WERI-Rb-1 (cell line): ENCODE measurements at regions not wholly inside any gene's neighbourhood (a gene's known extent, or its start where the extent isn't known, plus 50 kb on each side); places are given as distances from the start of the nearest gene placed in this dataset.
"Not testable (repeated sequence)": the region's sequence is repeated elsewhere in the genome, so short reads cannot be mapped to it uniquely, and the experiment has no call there.

ENCODE experiments used
- DNase-seq: peaks from one replicate; pipeline ENCODE4 v3.0.0-alpha.2; 2020
- H3K27ac ChIP-seq: fragments of 250-450 bp; sonication (Bioruptor Pico); 2 replicates; pipeline ENCODE4 v1.5.1; 2020; ENCODE audit warnings: mild to moderate bottlenecking, moderate library complexity
- H3K27me3 ChIP-seq: fragments of 250-450 bp; sonication (Bioruptor Pico); 2 replicates; pipeline ENCODE4 v1.5.1; 2021; ENCODE audit warnings: mild to moderate bottlenecking, low read depth, moderate library complexity; ENCODE audit not compliant: insufficient read depth, severe bottlenecking
- H3K36me3 ChIP-seq: fragments of 250-450 bp; sonication (Bioruptor Pico); 2 replicates; pipeline ENCODE4 v1.5.1; 2020; ENCODE audit warnings: mild to moderate bottlenecking, moderate library complexity
- H3K4me3 ChIP-seq: 2 replicates; pipeline ENCODE4 v1.5.1; 2011; ENCODE audit warnings: low read depth, mild to moderate bottlenecking, control low read depth, low read length
- H3K9me3 ChIP-seq: fragments of 250-450 bp; sonication (Bioruptor Pico); 2 replicates; pipeline ENCODE4 v1.5.1; 2021; ENCODE audit warnings: mild to moderate bottlenecking, moderate library complexity; ENCODE audit not compliant: severe bottlenecking
- CTCF ChIP-seq: IDR thresholded peaks from 2 replicates; pipeline ENCODE4 v1.5.1; 2011; ENCODE audit warnings: low read depth, mild to moderate bottlenecking, control low read depth, inconsistent platforms, low read length

- peaks cover 18% of the 10 kb centered on the region for H3K27me3 ChIP-seq
- DNase-seq: no peak
- no peaks in the 10 kb centered on the region for H3K36me3 ChIP-seq
- no peak overlapping the region for H3K4me3 ChIP-seq
- no peak for TF ChIP-seq CTCF
- H3K9me3 ChIP-seq: peaks cover 4% of the 10 kb centered on the region
- no peak overlapping the region for H3K27ac ChIP-seq
Observed at GRCh38 chr12:7591531-7591930, 74.2 kb downstream of the APOBEC1 start.

GRCh38 chr12:7590085-7590484 lies 75.6 kb downstream of the APOBEC1 start:
- H3K36me3 ChIP-seq, H3K9me3 ChIP-seq, H3K4me3 ChIP-seq, H3K27ac ChIP-seq, DNase-seq: not testable (repeated sequence)
- peaks cover 18% of the 10 kb centered on the region for H3K27me3 ChIP-seq

- H3K36me3 ChIP-seq, H3K9me3 ChIP-seq, H3K4me3 ChIP-seq, H3K27ac ChIP-seq: not testable (repeated sequence)
- peak; percentile 64 for TF ChIP-seq CTCF
- peak; percentile 54 for DNase-seq
- H3K27me3 ChIP-seq: peaks cover 13% of the 10 kb centered on the region
Observed at GRCh38 chr12:7588742-7589329, 76.9 kb downstream of the APOBEC1 start.

- H3K27me3 ChIP-seq: peaks cover 17% of the 10 kb centered on the region
- H3K4me3 ChIP-seq, H3K27ac ChIP-seq, H3K36me3 ChIP-seq, H3K9me3 ChIP-seq, DNase-seq: not testable (repeated sequence)
Observed at GRCh38 chr12:7584137-7584536, 80.6 kb upstream of the CD163 start.

- H3K4me3 ChIP-seq: no peak overlapping the region
Observed at GRCh38 chr12:7583471-7583870, 79.9 kb upstream of the CD163 start.

DNA sequence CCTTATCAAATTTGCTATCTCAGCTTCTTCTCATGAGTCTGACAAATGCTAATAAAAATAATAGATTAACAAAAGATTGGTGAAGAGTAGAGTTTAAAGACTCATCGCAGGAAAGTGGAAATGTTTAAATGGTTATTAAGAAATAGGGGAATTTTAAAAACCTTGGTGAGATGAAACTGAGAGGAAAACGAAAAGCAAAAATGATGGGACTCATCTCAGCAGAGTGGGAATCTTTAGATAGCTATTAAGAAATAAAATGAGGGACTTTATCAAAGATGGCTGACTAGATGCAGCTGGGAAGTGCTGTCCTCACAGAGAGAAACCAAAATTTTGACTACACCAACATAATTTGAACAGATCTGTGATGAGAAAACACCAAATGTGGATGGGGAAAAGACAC lies 79.2 kb upstream of the CD163 start:
- H3K4me3 ChIP-seq: no peak overlapping the region
- no peaks in the 10 kb centered on the region for H3K36me3 ChIP-seq
- H3K27me3 ChIP-seq: peaks cover 17% of the 10 kb centered on the region
- H3K9me3 ChIP-seq: no peaks in the 10 kb centered on the region
- DNase-seq: no peak
- no peak overlapping the region for H3K27ac ChIP-seq
- no peak for TF ChIP-seq CTCF

More at GRCh38 chr12:7583471-7583870, 79.9 kb upstream of the CD163 start:
- Histone ChIP-seq H3K9me3 (no peaks in the 10 kb centered on the region), H3K27ac (no peak overlapping the region), H3K36me3 (no peaks in the 10 kb centered on the region), H3K27me3 (peaks cover 17% of the 10 kb centered on the region)
- no peak for DNase-seq
- TF ChIP-seq CTCF: no peak

- no peak for TF ChIP-seq CTCF
- Histone ChIP-seq H3K36me3 (no peaks in the 10 kb centered on the region), H3K27me3 (peaks cover 17% of the 10 kb centered on the region), H3K27ac (no peak overlapping the region), H3K4me3 (no peak overlapping the region), H3K9me3 (no peaks in the 10 kb centered on the region)
- no peak for DNase-seq
Observed at GRCh38 chr12:7581625-7582024, 78.0 kb upstream of the CD163 start.
